NB4 (cell line): ENCODE measurements at regions not wholly inside any gene's neighbourhood (a gene's known extent, or its start where the extent isn't known, plus 50 kb on each side); places are given as distances from the start of the nearest gene placed in this dataset.

Source experiments
- DNase-seq: peaks from one replicate; pipeline ENCODE4 v3.0.0; 2010; ENCODE audit warnings: low read depth
- H3K4me3 ChIP-seq: one replicate; pipeline ENCODE4 v1.5.1; 2011; ENCODE audit warnings: mild to moderate bottlenecking, low read depth, low read length, moderate library complexity
- MYC ChIP-seq: IDR thresholded peaks from 2 replicates; pipeline ENCODE4 v1.6.1; 2011; ENCODE audit warnings: low read depth, low read length
- POLR2A ChIP-seq: IDR thresholded peaks from 2 replicates; pipeline ENCODE4 v1.6.1; 2011; ENCODE audit warnings: mild to moderate bottlenecking; ENCODE audit not compliant: insufficient read length; ENCODE audit errors: extremely low read depth
- TF ChIP-seq, protein P1 (sequence below): IDR thresholded peaks from 2 replicates; pipeline ENCODE4 v1.6.1; 2011; ENCODE audit warnings: low read depth, low read length
- TF ChIP-seq, protein P2 (sequence below): IDR thresholded peaks from one replicate; pipeline ENCODE4 v1.5.1; 2012; ENCODE audit warnings: low read depth, low read length

GRCh38 chr2:4973354-4973753 is 718.8 kb upstream of the SOX11 start:
- H3K4me3 ChIP-seq, result no peak overlapping the region
- DNase-seq, result no peak
- no peak for TF ChIP-seq POLR2A
- TF ChIP-seq, protein P1, sequence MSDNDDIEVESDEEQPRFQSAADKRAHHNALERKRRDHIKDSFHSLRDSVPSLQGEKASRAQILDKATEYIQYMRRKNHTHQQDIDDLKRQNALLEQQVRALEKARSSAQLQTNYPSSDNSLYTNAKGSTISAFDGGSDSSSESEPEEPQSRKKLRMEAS, result no peak
- TF ChIP-seq MYC, result no peak
- TF ChIP-seq, protein P2, sequence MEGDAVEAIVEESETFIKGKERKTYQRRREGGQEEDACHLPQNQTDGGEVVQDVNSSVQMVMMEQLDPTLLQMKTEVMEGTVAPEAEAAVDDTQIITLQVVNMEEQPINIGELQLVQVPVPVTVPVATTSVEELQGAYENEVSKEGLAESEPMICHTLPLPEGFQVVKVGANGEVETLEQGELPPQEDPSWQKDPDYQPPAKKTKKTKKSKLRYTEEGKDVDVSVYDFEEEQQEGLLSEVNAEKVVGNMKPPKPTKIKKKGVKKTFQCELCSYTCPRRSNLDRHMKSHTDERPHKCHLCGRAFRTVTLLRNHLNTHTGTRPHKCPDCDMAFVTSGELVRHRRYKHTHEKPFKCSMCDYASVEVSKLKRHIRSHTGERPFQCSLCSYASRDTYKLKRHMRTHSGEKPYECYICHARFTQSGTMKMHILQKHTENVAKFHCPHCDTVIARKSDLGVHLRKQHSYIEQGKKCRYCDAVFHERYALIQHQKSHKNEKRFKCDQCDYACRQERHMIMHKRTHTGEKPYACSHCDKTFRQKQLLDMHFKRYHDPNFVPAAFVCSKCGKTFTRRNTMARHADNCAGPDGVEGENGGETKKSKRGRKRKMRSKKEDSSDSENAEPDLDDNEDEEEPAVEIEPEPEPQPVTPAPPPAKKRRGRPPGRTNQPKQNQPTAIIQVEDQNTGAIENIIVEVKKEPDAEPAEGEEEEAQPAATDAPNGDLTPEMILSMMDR, result no peak

- TF ChIP-seq POLR2A, result no peak
- TF ChIP-seq MYC, result no peak
- TF ChIP-seq, protein P1, result no peak
- TF ChIP-seq, protein P2, result no peak
- peak; percentile 9 for DNase-seq
Measured at GRCh38 chr2:4973973-4974372, 718.2 kb upstream of the SOX11 start.

GRCh38 chr2:4976407-4976806 is 715.8 kb upstream of the SOX11 start:
- TF ChIP-seq, protein P1, result no peak
- TF ChIP-seq, protein P2, result no peak
- TF ChIP-seq POLR2A, result no peak
- no peak for TF ChIP-seq MYC
- H3K4me3 ChIP-seq, result no peak overlapping the region
- DNase-seq, result no peak

More at GRCh38 chr2:4973973-4974372, 718.2 kb upstream of the SOX11 start:
- no peak overlapping the region for H3K4me3 ChIP-seq

DNA sequence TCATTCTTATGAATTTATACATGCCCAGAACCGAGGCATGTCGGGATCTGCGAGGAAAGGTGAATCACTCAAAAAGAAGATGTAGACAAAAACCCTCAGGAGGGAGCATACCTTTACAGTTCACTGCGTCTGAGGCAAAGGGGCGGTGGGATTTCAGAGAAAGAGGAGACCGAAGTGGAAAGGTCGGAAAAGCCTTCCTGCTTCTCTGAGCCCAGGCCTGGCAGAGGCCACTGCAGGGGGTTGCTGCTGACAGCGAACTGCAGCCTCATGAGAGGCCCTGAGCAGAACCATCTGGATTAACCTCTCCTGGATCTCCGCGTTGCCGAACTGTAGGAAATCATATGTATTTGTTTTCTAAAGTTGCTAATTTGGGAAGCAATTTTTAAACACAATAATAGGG is 713.1 kb upstream of the SOX11 start:
- DNase-seq, result no peak
- TF ChIP-seq POLR2A (no peak), MYC (no peak)
- TF ChIP-seq, protein P1, result no peak
- TF ChIP-seq, protein P2, result no peak
- no peak overlapping the region for H3K4me3 ChIP-seq

- TF ChIP-seq POLR2A (no peak), MYC (no peak)
- TF ChIP-seq, protein P1, result no peak
- TF ChIP-seq, protein P2, result no peak
- DNase-seq, result no peak
- no peak overlapping the region for H3K4me3 ChIP-seq
Measured at GRCh38 chr2:4980995-4981394, 711.2 kb upstream of the SOX11 start.
